GM18520 (cell line): ENCODE measurements at regions not wholly inside any gene's neighbourhood (a gene's known extent, or its start where the extent isn't known, plus 50 kb on each side); places are given as distances from the start of the nearest gene placed in this dataset.
"Not testable (repeated sequence)": the region's sequence is repeated elsewhere in the genome, so short reads cannot be mapped to it uniquely, and the experiment has no call there.

Experiments used
- ATAC-seq: cut with Tn5 transposase; IDR thresholded peaks from one replicate; pipeline ENCODE4 v1.9.1; 2021; ENCODE audit not compliant: unreplicated experiment

- ATAC-seq: no peak
These were observed 785.3 kb upstream of the SEMA6A start for GRCh38 chr5:117359895-117360294.

DNA sequence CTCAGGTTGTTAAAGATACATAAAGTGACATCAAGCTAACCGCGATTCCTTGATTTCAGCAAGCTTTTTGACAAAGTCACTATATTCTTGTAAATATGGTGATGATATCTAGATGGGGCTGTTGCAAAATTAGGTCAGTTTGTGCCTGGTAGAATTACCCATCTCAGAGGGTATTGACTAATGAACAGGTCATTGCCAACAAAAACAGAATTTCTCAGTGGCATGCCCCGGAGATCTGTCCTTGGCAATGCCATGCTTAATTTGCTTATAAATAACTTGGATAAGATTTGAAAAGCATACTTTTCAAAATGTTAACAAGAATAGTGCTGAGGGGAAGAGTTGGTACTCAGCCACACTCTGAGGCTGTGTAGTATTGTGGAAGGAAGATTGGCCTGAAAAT is 783.3 kb upstream of the SEMA6A start:
- no peak for ATAC-seq

- ATAC-seq: no peak
These were observed 772.7 kb upstream of the SEMA6A start for GRCh38 chr5:117347280-117347679.

GRCh38 chr5:117343726-117344125 is 769.1 kb upstream of the SEMA6A start:
- ATAC-seq: not testable (repeated sequence)

DNA sequence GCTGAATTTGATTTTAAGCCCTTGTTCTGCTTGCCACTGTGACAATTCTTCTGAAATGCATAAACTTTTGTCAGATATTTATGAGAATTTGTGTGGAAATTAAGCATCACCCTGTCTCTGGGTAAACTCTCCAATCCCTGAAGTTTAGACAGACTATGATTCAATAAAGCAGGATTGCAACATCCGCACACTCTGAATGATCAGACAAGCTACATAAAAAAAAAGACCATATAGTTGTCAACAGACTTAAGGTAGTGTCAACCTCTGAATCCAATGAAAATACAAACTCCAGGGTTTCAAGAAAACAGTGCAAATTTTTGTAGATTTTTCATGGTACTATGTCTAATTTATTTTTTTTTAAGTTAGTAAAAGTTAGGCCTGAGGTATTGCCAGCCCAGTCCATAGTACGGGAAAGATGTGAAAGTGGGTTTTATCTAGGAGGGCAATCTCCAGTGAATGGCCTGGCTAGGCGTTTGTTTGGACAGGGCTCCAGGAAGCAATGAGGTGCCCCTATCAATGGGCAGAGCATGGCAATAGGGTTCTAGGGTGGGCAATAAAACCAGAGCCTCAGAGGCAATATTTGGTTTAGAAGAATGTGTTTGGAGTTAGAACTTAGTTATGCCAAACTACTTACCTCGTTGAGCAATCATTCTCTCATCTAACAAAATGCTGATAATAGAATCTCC is 762.6 kb upstream of the SEMA6A start:
- ATAC-seq: no peak

GRCh38 chr5:117336208-117336607 is 761.6 kb upstream of the SEMA6A start:
- ATAC-seq: no peak

GRCh38 chr5:117333011-117333410 is 758.4 kb upstream of the SEMA6A start:
- no peak for ATAC-seq

DNA sequence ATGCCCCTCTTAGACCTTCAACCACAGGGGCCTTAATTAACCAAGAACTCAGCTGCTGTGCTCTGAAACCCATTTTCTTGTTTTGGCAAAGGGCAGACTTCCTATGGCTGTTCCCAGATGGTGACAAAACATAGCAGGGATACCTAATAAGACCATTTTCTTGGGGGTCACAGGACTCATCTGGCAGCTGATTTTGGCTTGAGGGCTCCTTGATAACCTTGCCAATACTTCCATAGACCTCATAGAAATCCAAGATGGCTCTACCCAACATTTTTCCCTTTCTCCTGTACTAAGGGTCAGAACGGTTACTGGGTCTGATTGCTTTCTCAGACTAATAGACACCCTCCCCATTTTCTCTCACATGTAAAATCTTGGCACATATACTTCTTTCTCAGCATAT is 757.7 kb upstream of the SEMA6A start:
- no peak for ATAC-seq

DNA sequence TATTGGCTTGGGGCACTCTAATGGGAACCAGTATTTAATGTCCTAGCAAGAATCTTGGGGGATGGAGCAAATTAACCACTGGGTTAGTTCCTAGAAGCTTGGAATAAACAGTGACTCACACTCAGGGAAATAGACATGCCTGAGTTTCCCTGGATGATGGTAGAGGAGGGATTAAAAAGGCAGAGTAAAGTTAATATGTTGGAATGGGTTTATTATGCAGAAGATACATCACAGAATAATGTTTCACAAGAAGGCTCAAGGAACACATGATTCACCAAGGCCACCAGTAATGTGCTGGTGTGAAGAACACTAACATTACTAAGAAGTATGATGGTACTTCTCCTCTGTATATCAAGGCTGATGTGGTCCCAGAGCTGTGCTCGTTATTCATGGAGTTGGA is 752.9 kb upstream of the SEMA6A start:
- no peak for ATAC-seq

- ATAC-seq: no peak
These were observed 752.4 kb upstream of the SEMA6A start for GRCh38 chr5:117326997-117327396.

- no peak for ATAC-seq
These were observed 743.9 kb upstream of the SEMA6A start for GRCh38 chr5:117318528-117318927.

- no peak for ATAC-seq
These were observed 740.5 kb upstream of the SEMA6A start for GRCh38 chr5:117315170-117315569.

- not testable (repeated sequence) for ATAC-seq
These were observed 730.0 kb upstream of the SEMA6A start for GRCh38 chr5:117304512-117305107.

GRCh38 chr5:117302949-117303348 is 728.3 kb upstream of the SEMA6A start:
- no peak for ATAC-seq

DNA sequence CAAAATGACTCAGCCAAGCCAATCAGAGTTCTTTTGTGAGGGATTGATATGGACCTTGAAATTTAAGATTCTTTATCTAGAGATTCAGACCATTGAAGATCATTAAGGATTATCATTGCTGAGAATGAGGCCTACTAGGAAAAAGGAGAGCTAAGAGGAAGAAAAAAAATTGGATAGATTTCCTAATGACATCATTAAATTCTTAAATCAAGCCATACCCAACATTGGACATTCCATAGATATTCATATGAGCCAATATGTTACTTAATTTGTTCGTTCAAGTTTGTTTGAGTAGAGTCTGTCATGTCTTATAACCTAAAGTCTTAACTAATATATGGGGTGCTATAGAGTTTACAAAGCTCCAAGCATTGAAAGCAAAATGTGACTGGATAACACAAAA is 727.9 kb upstream of the SEMA6A start:
- no peak for ATAC-seq

GRCh38 chr5:117299936-117300328 is 725.3 kb upstream of the SEMA6A start:
- no peak for ATAC-seq

DNA sequence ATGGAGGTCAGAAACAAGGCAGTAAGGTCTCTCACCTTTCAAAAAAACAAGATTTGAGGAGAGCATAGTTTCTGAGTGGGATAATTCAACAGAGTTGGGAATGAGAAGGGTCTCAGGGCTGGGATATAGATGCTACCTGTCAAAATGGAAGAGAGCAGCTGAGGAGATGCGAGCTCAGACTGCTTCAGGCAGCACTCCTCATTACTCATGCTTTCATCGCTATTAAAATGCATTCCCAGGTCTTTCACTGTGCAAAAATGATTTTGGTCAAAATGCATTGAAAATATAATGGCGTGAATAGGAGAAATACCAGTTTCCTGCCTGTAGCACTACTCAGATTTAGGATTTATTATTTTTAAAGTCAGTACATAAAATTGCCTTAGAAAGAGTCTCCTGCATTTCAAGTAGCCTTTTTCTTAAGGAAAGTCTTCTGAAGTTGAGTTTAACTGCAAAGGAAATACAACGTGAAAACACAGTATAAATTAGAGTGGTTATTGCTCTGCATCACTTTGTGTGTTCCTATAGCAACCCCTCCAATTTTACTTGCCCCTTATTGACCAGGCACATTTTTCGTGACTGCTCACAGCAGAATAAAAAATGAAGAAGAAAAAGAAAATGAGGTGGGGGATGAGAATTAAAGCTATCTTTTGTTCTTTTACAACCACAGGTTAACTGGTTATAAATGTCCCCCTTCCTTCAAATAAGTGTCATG is 724.8 kb upstream of the SEMA6A start:
- no peak for ATAC-seq

DNA sequence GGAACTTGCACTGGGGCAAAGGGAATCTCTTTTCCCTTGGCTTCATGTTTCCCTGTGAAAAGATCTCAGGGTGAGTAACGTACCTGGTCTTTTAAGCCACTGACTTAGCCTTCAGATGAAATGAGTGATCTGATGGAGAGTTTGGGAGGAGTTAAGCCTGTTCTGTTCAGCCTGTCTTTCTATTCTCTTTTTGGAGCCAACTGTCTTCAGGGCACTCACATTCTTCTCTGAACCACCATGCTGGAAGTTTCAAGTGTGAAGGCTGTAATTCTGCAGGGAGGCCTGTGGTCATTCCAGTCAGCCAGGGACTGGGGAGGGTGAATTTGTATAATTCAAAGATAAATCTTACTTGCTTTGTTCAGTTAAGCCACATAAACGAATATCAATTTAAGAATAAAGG is 722.2 kb upstream of the SEMA6A start:
- ATAC-seq: no peak

- ATAC-seq: no peak
These were observed 721.3 kb upstream of the SEMA6A start for GRCh38 chr5:117295941-117296340.

- ATAC-seq: no peak
These were observed 712.2 kb upstream of the SEMA6A start for GRCh38 chr5:117286813-117287212.

GRCh38 chr5:117271656-117272055 is 697.0 kb upstream of the SEMA6A start:
- no peak for ATAC-seq

- no peak for ATAC-seq
These were observed 691.7 kb upstream of the SEMA6A start for GRCh38 chr5:117266280-117266679.
